GM19468 (cell line): ENCODE measurements at regions not wholly inside any gene's neighbourhood (a gene's known extent, or its start where the extent isn't known, plus 50 kb on each side); places are given as distances from the start of the nearest gene placed in this dataset.

Experiments
- ATAC-seq: cut with Tn5 transposase; IDR thresholded peaks from one replicate; pipeline ENCODE4 v1.9.1; 2021; ENCODE audit warnings: mild to moderate bottlenecking, moderate library complexity, moderate number of reproducible peaks; ENCODE audit not compliant: unreplicated experiment; ENCODE audit errors: extremely low read depth

GRCh38 chr4:27176881-27177280, 316.2 kb downstream of the STIM2 start:
- no peak for ATAC-seq

- no peak for ATAC-seq
These were observed 317.4 kb downstream of the STIM2 start for GRCh38 chr4:27178061-27178460.

GRCh38 chr4:27181693-27182092, 321.1 kb downstream of the STIM2 start:
- ATAC-seq = no peak

GRCh38 chr4:27182211-27182610, 321.6 kb downstream of the STIM2 start:
- ATAC-seq = no peak

- ATAC-seq = no peak
These were observed 324.0 kb downstream of the STIM2 start for GRCh38 chr4:27184508-27185155.

GRCh38 chr4:27186710-27187109, 326.1 kb downstream of the STIM2 start:
- ATAC-seq = no peak

GRCh38 chr4:27187786-27188185, 327.1 kb downstream of the STIM2 start:
- ATAC-seq = no peak

- ATAC-seq = no peak
These were observed 329.0 kb downstream of the STIM2 start for GRCh38 chr4:27189683-27190082.

GRCh38 chr4:27191592-27191991, 331.0 kb downstream of the STIM2 start:
- no peak for ATAC-seq

- no peak for ATAC-seq
These were observed 334.0 kb downstream of the STIM2 start for GRCh38 chr4:27194599-27195176.

- no peak for ATAC-seq
These were observed 337.6 kb downstream of the STIM2 start for GRCh38 chr4:27198246-27198645.

GRCh38 chr4:27198971-27199370, 338.3 kb downstream of the STIM2 start:
- ATAC-seq = no peak

GRCh38 chr4:27206009-27206408, 345.4 kb downstream of the STIM2 start:
- ATAC-seq = no peak

- ATAC-seq = no peak
These were observed 350.3 kb downstream of the STIM2 start for GRCh38 chr4:27210956-27211355.

GRCh38 chr4:27214010-27214409, 353.4 kb downstream of the STIM2 start:
- no peak for ATAC-seq

- ATAC-seq = no peak
These were observed 354.7 kb downstream of the STIM2 start for GRCh38 chr4:27215220-27215826.

- no peak for ATAC-seq
These were observed 356.7 kb downstream of the STIM2 start for GRCh38 chr4:27217261-27217769.

GRCh38 chr4:27218013-27218412, 357.4 kb downstream of the STIM2 start:
- ATAC-seq = no peak

GRCh38 chr4:27223326-27223725, 362.7 kb downstream of the STIM2 start:
- ATAC-seq = no peak

GRCh38 chr4:27233531-27233930, 372.9 kb downstream of the STIM2 start:
- no peak for ATAC-seq

GRCh38 chr4:27234306-27234899, 373.8 kb downstream of the STIM2 start:
- no peak for ATAC-seq
